NCI-H1105 (cell line): ENCODE measurements at regions not wholly inside any gene's neighbourhood (a gene's known extent, or its start where the extent isn't known, plus 50 kb on each side); places are given as distances from the start of the nearest gene placed in this dataset.

Source experiments
- DNase-seq: peaks from one replicate; lab custom pipeline; 2025; lab: John Stamatoyannopoulos, UW

DNA sequence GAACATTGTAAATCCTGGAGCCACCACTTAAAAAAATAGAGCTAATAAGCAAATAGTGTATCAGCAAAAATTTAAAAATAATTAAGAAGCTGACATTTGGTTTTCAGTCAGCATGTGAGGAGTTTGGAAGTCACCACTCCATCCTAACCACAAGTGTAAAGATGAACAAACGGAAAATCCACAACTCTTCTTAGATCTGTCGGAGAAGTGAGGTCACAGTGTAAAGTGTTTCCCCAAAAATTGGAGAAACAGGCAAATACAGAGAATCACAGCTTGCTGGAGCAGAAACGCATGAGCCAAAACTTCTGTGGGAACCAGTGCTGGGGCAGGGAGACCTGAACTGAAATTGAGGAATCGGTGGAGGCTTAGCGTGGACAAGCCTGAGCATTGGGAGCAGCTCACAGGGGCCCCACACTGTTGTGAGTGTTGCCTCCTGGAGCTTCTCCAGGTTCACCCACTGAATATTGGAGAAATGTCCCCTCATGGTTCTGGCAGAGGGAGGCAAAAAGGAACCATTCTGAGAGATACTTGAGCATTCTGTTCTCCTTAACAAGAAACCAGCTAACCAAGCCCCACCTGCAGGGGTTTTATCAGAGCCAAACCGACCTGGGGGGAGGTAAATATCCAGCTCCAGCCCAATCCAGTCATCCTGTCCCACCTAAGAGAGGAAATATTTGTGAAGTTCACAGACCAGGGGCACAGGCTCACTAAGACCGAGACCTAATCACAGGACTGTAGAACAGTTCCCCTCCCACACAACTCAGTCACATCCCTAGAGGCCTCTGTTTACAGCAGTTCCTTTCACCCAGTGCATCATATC lies 192.0 kb downstream of the ERMARD start:
- DNase-seq, result no peak

DNA sequence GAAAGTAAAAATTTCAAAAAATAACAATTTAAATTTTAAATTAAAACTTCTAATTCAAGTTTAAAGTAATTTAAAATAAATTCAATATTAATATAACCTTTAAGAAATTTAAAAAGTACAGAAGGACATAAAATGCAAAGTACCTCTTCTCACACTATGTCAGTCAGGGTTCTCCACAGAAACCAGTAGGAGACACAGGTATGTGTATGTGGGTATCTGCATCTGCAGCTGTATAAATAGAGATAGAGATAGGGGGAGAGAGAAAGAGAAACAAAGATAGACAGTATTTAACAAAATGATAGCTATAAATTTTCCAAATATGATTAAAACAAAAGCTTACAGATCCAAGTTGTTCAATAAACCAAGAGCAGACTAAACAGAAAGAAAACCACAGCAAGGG lies 190.8 kb downstream of the ERMARD start:
- DNase-seq, result no peak

DNA sequence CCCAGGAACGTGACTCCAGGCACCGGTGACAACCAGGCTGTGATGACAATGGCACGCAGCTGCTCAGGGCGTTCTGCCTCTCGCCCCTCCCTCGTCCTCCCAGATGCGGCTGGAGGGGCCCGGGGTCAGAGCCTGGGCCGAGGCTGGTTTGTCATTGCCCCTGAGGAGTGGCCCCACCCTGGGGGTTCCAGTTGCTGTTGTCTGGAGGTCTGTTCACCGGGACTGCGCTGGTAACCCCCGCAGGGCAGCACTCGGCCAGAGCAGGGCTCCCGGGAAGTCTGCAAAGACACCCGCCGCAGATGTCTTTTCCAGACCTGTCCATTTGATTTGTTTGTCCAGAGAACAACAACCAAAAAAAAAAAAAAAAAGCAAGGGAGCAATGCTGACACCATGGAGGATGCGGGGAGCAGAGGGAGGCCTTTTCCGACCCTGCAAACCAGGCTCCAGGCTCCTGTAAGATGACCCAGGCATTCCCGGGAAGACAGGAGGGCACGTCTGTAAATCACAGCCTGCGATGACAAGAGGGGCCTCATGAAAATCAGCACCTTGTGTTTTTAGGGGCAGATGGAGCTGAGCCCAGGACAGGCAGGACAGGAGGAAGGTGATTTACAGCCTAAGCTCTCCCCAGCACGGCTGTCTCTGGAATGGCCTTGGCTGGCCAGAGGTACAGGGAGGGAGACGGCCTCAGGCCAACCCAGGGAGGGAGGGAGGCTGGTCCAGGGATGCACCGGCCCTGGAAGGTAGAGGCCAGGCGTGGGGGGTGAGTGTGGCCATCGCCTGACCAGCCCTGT lies 189.3 kb downstream of the ERMARD start:
- no peak for DNase-seq

DNA sequence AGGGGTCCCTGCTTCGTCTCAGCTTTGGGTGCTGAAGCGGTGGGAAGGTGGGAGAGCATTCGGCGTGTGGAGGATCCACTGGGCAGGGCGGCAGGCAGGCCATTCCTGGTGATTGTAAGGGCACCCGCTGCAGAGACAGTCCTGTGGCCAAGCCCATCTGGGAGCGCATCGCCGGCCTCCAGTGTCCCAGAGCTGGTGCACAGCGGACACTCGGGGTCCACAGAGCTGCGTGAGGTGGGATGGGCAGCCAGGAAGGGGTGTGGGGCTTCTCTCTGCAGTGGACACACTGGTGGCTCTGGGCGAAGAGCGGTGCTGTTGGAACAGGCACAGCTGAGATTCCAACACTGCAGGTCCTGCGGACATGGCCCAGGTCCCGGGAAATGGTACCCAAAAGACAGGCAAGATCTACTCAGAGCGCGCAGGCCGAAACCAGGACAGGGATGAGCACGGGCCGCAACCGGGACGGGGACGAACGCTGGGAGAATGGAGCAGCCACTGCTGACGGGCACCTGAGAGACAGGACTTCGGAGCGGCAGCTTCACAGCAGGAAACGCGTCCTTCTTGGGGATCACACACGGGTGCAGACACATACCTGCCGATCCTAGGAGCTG lies 188.2 kb downstream of the ERMARD start:
- DNase-seq, result no peak

DNA sequence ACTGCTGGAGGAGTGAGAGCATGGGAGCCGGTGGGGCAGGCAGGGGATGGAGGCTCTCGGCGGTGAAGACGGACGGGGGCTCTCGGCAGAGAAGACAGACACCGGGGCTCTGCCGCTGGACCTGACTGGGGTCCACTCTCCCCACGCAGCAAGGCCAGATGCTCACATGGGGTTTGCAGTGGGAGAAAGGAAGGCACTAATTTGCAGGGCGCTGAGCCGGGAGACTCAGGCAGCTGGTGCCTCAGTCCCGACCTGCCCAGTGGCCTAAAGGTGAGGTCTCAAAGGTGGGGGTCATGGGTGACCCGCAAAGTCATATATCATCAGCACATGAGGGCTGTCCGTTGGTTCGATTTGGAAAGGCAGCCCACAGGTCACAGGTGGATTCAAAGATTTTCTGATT lies 187.3 kb downstream of the ERMARD start:
- no peak for DNase-seq

DNA sequence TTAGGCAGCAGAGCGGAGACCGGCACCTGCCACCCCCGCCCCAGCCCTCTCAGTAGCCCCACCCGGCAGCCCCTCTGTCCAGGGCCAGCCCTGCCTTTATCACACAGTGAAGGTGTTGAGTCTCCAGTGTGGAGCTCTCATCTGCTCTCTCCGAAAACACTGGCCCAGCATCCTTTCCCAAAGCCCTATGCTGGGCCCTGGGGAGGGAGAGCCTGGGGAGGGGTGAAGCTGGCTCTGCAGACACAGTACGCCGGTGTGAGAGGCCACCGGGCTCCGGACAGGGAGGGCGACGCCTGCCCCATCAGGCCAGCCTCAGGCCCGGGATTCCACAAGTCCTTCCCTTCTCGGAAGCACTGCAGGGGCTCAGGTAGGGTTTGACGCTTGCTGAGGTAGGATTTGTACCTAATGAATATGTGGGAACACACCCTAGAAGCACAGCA lies 186.9 kb downstream of the ERMARD start:
- no peak for DNase-seq

DNA sequence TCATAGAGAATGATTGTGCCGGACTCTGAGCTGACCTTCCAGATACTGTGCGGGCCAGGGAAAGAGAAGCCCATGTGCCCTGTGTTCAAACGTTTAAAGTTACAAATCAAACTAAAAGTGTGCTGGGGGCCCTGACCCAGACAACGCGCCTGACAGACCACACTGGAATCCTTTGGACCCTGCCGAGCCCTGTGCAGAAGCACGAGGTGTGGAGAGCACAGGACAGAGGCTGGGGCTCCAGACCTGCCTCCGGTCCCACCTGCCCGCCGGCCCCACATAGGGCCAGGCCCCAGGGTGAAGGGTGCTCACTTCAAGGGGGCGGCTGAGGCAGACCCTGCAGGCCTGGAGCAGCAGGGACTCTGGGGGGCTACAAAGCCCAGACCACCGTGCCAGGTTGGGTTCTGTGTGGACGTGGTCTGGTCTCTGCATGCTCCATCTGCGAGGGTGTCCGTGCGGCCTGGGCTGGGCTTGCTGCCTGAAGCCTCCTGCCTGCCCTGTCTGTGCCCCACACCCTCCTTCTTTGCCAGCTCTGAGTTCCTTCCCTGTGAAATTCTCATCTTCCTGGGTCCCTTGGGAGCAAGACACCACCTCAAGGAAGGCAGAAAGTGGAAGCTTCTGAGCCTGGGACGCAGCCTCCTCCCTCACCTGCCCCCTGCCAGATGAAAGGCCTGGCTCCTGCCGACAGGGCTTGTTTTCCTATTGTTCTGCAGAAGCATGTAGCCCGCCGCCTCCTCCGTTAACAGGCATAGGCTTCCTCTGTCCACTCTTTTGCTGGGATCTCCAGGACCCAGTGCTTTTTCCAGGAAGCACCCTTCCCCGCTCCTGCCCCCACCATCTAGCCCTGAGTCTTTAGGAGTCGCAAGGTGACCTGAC lies 186.2 kb downstream of the ERMARD start:
- DNase-seq, result no peak

DNA sequence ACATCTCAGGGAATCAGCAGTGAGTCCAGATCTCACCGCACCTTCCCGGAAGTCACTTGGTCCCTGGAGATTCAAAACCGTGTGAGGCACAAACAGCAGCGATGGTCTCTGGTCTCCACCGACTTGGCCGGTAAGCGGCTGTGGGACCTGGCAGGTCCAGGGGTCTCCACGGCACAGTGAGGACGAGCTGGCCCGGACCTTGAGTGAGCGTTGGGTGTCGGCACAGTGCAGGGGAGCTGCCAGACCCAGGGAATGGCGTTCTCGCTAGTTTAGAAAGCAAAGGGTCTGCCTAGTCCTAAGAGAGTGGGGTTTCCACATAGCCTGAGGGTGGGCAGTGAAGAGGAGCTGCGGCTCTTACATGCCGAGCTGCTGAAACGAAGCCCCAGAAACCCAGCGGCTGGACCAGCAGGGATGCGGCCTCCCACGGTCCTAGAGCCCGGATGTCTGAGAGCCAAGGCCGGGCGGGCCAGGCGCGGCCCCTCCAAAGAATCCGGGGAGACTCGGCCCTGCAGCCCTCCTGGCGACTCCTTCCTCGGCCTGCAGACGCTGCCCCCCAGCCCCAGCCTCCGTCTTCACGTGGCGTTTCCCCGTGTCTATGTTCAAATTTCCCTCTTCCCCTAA lies 185.0 kb downstream of the ERMARD start:
- no peak for DNase-seq

DNA sequence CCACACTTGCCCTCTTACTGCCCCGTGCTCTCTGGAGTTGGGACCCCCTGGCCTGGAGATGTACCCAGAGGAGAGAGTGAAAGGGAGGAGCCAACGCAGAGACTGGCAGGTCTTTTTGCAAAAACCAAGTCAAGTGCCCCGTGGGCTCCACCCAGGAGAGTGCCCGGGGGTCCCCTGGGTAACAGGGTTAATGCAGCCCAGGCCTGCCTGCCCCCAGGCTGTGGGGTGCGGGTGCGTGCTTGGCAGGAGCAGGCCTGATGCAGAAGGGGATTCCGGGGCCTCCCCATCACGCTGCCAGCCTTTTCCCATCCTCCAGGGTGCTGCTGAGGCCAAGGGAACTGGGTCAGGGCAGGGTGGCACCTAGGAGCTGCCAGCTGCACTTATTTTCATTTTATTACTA lies 184.4 kb downstream of the ERMARD start:
- DNase-seq, result no peak

DNA sequence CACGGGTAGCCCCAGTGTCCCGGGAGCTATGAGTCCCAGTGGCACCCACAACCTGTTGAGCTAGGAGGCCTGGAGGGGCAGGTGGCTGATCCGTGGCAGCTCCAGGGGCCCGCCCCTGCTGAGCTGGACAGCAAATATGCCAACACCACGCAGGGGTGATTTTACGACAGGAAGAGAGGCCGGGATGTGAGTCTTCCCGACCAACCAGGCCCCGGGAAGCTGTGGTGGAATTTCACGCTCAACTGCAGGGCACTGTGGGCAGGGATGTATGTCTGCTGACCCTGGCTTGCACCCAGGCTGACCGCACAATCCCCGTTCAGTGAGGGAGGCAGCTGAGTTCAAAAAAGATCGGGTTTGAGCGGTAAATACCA lies 183.9 kb downstream of the ERMARD start:
- no peak for DNase-seq

DNA sequence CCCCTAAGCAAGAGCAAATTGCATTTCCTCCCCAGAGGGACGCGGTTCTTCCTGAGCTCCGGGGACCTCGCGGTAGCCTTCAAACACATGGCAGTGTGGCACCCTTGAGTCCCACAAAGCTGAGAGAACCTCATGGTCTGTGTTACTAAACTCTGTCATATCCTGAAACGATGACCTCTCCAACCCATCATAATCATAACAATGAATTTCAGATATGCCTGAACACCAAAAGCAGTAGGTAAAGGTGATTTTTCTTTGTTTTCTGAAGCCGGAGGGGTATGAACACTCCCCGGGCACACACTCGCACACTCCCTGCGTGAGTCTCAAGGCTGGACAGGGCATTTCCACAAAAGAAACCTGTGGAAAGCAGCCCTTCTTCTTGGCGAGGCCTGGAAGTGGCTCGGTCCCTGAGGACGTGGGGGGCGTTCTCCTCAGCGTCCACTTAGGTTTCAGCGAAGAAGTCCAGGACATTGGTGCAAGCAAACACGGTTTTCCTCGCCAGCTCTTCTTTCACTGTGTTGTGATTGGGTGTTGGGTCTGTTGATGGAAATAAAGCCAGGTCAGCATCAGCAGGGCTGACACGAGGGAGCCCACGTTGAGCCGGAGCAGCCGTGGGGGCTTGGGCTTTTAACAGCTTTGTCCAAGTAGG lies 183.4 kb downstream of the ERMARD start:
- no peak for DNase-seq

DNA sequence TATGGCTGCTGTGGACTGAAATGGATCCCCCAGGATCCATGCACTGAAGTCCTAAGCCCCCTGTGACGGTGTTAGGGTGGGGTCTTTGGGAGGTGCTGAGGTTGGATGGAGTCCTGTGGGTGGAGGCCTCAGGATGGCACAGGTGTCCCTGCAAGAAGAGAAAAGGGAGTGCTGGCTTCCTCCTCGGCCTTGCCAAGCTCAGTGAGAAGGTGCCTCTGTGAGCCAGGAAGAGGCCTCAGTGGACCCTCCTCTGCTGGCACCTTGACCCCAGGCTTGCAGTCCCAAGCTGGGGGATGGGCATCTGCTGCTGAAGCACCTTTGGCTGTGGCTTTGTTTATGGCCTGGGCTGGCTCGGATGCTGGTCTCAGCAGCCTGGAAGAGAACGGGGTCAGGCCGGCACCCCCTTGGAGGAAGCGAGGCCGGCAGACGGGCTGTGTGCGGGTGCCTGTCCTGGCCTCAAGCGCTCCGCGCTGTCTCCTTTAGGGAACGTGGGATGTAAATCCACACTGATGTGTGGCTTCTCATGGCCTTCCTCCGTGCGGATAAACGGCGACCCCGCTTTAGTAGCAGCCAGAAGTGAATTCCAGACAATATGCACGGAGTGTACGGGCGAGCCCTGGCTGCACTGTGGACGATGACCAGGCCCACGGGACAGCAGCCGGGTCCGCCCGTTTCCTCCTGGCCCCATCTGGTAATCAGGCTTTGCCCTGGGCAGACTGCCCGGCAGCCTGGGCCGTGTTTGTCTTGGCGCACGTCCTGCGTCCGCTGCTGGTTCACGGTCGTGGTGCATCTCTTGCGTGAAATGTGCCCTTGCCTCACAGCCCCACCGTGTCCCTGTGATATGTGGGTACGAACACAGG lies 182.6 kb downstream of the ERMARD start:
- DNase-seq, result no peak

DNA sequence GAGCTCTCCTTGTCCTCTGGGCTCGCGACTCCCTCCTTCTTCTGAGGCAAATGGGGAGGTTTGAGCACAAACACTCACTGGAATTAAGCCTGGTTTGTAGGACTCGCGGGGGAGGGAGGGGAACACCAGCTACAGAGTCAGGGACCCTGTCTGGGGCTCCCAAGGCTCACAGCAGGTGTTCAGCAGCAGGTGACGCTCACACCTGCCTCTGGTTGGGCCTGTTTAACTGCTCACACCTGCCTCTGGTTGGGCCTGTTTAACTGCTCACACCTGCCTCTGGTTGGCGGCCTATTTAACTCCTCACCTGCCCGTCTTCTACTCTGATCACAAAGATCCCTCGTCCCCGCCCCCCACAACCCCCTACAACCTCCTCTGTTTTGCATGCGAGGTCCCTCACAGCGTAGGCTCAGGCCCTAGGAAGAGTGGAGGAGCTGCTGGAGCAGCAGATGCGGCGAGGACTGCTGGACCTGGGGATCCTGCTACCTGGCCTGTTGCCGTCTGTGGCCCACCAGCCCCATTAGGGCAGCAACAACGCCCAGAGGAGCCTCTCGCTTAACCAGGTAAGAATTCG lies 181.9 kb downstream of the ERMARD start:
- peak; percentile 50 for DNase-seq

DNA sequence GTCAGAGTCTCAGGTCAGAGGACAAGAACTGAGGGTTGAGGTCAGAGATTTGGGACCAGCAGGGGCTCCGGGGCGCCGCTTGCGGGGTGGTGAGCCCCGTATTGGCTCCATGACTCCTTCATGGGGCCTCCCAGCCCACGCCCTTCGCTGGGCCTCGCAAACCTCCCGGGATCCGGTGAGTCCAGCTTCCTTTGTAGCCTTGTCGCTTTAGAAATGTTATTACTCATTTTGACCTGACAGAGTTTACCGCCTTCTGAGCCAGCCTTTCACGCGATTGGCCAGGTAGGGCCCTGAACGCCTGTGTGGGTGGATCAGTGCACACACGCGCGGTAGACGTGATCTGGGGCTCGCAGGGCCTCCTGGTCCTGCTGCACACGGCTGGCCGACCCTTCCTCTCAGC lies 181.1 kb downstream of the ERMARD start:
- DNase-seq, result no peak

DNA sequence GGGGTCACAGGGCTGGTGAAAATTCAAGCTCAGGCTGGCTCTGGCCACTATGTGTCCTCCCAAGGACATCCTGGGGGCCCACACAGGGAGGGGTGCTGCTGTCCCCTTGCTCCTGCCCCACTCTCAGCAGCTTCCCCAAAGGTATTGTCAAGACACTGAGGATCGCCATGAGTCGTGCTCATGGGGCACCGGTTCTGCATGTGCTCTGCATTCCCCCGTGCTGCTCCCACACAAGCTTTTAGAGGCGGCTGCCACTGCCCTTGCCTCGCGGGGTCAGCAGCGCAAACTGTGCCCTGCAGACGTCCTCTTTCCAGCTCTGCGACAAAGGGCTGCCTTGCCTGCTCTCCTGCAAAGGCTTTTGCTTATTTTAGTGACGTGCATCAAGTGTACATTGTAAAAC lies 179.8 kb downstream of the ERMARD start:
- DNase-seq, result no peak

DNA sequence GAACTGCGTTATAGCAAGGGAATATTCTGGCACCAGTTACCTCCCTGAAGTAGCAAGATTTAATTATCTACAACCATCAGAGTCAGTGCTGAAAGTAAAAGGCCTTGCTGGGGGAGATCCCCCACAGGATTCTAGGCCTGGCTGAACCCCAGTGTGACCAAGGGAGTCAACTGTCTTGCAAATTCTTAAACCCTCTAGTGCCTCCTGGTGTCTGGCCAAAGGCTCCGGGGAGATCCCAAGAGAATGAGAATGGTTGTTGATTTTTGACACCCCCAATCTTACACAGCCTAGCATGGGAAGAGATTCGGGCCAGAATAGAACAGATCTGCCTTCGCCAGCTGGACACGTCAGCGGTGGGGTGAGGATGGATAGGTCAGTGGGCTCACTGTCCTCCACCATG lies 179.4 kb downstream of the ERMARD start:
- no peak for DNase-seq

DNA sequence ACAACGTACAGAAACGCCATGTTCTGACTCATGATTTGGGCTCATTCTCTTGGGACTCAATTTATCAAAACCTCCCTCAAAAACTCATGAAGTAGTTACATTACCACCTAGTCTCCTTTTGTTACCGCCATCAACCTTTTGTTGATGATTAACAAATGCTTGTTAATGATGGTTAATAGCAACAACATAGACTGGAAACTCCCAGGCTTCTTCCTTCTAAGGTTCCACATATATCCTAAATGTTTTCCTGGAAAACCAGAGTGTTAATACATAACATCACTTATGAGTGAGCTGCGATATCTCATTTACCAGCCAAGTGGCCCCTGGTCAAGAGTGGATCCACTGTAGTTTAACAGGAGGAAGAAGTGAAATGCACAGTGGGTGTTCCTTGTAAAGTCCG lies 176.3 kb downstream of the ERMARD start:
- DNase-seq, result no peak

DNA sequence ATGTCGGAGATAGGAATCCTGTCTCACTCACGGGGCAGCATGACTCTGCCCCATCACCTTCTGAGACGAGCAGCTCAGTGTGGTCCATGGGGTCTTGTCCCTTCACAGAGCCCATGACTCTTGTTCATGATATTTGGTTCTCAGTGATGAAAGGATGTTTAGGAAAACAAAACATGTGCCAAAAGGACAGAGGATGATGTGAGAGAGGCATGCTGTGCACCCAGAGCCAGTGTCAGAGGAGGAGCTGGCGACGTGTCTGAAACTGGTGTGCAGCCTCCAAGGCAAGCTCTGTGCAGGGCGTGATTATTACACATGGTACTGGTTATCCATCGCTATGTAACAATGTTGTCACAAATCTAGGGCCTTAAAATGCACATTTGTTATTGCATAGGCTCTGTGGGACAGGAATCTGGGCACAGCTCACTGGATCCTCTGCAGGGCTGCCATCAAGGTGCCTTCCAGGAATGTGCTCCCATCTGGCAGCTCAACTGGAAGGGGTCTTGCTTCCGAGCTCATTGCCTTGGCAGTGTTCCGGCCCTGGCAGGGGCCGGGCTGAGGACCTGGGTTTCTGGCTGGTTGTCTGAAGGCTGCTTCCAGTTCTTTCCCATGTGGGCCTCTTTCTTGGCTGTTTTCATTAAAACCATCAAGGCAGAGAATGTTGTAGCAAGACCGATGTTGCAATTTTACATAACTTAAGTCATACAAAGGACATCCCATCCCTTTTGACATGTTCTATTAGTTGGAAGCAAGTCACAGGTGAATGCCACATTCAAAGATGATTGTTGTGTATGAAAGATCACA lies 175.4 kb downstream of the ERMARD start:
- DNase-seq, result no peak
